ENCODE measurements at regions not wholly inside any gene's neighbourhood (a gene's known extent, or its start where the extent isn't known, plus 50 kb on each side); places are given as distances from the start of the nearest gene placed in this dataset.
A peak's percentile ranks its signal among the peaks of the same experiment; 100 is the strongest.

DNA sequence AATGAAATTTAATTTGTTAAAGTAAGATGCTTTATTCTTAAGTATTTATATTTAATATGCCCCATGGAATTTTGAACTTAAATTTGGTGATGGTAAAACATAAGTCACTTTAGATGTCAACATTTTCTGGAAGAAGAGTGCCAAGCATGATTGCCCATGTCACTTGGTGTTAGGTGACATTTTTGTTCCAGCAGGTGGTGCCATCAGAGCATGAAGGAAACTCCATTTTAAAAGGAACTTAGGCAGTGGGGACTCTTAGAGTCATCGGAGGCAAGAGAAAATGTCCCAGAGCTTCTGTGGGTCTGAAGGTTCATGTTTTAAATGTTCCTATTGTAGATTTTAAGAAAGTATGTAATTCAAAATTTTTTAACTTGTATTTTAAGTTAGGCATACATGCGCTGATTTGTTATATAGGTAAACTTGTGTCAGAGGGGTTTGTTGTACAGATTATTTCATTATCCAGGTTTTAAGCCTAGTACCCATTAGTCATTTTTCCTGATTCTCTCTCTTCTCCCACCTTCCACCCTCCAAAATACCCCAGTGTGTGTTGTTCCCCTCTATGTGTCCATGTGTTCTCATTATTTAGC, 789.3 kb downstream of the SEMA5A start:
- TF ChIP-seq MAX (IDR thresholded peaks at IDR 0.05) (no peak), CTCF (IDR thresholded peaks at IDR 0.05 in 2 of 3, conservative IDR thresholded peaks at IDR 0.05 in 1 of 3; ENCODE audit: borderline replicate concordance in 1 of 3, insufficient read depth in 1 of 3, low read depth in 2 of 3, low read length in 2 of 3) (no peak), RAD21 (IDR thresholded peaks at IDR 0.05; ENCODE audit: low read depth) (peak; percentile 5; the same call in 1 of the 2 replicates), FOSL1 (IDR thresholded peaks at IDR 0.05; ENCODE audit: low read depth) (no peak), ZFX (IDR thresholded peaks at IDR 0.05) (no peak)
- no peak overlapping the region for H3K27ac ChIP-seq (ENCODE audit: low read depth, low read length)

GRCh38 chr5:8765886-8766285, 780.0 kb downstream of the SEMA5A start:
- H3K9me2 ChIP-seq (ENCODE audit: insufficient read depth) = no peaks in the 10 kb centered on the region
- no peak overlapping the region for H2AFZ ChIP-seq (ENCODE audit: low read depth, low read length, poor library complexity, severe bottlenecking)
- ChIA-PET CTCF (no interaction called here), RAD21 (ENCODE audit: low non-redundant PET in 1 of 2, low total read pairs in 2 of 2, uncharacterized antibody in 2 of 2, unreplicated experiment in 2 of 2) (no interaction called here), POLR2A (no interaction called here)
- no peaks in the 10 kb centered on the region for H3K79me2 ChIP-seq (ENCODE audit: insufficient read depth, low read length)
- H3K36me3 ChIP-seq (ENCODE audit: control insufficient read depth in 1 of 2, insufficient read depth in 2 of 2, low read length in 2 of 2) = no peaks in the 10 kb centered on the region
- DNase-seq (ENCODE audit: low read depth, low spot score) (no peak), ATAC-seq (no peak)
- peaks cover 0 to 20% of the 10 kb centered on the region in 2 experiments; a peak in 2 of 4 replicates for H3K9me3 ChIP-seq (ENCODE audit: control insufficient read depth in 1 of 2, insufficient read depth in 1 of 2, low read depth in 1 of 2, low read length in 2 of 2)
- no peak overlapping the region for H3K4me2 ChIP-seq (ENCODE audit: low read length)
- H3K4me3 ChIP-seq (replicated peaks in 1 of 2; ENCODE audit: low read depth in 1 of 2, low read length in 2 of 2) = no peak overlapping the region
- intact Hi-C loops (cut with micrococcal nuclease) = no loop called here
- no peak overlapping the region for H3K27ac ChIP-seq (ENCODE audit: low read depth, low read length)
- H4K20me1 ChIP-seq (ENCODE audit: insufficient read depth) = no peaks in the 10 kb centered on the region
- BruUV-seq (replicated peaks) = no TSS peak
- no peaks in the 10 kb centered on the region for H3K27me3 ChIP-seq (ENCODE audit: insufficient read depth, low read length)
- no peaks in the 10 kb centered on the region for H3K4me1 ChIP-seq (ENCODE audit: control insufficient read depth in 1 of 2, insufficient read depth in 2 of 2, low read length in 2 of 2)
- H3K9ac ChIP-seq (ENCODE audit: low read length) = no peak overlapping the region
- no peak for TF ChIP-seq SP1 (IDR thresholded peaks at IDR 0.05; ENCODE audit: low read depth)
- TF ChIP-seq FOSL1 (IDR thresholded peaks at IDR 0.05; ENCODE audit: low read depth) = no peak
- TF ChIP-seq JUND (IDR thresholded peaks at IDR 0.05) = no peak
- TF ChIP-seq CTCF (IDR thresholded peaks at IDR 0.05 in 2 of 3, conservative IDR thresholded peaks at IDR 0.05 in 1 of 3; ENCODE audit: borderline replicate concordance in 1 of 3, insufficient read depth in 1 of 3, low read depth in 2 of 3, low read length in 2 of 3) = no peak
- TF ChIP-seq POLR2AphosphoS5 (IDR thresholded peaks at IDR 0.05; ENCODE audit: low read depth, low read length) = no peak
- no peak for TF ChIP-seq ZBTB33 (IDR thresholded peaks at IDR 0.05; ENCODE audit: extremely low read depth, insufficient replicate concordance, low read length)
- no peak for TF ChIP-seq MAX (IDR thresholded peaks at IDR 0.05)
- TF ChIP-seq EZH2 (IDR thresholded peaks at IDR 0.05) = no peak
- no peak for TF ChIP-seq ELF1 (IDR thresholded peaks at IDR 0.05; ENCODE audit: borderline replicate concordance, low read depth)
- no peak for TF ChIP-seq CBX3 (IDR thresholded peaks at IDR 0.05; ENCODE audit: low read depth)
- TF ChIP-seq SRF (IDR thresholded peaks at IDR 0.05; ENCODE audit: low read depth) = no peak
- TF ChIP-seq POLR2A (IDR thresholded peaks at IDR 0.05; ENCODE audit: borderline replicate concordance, extremely low read depth, insufficient read depth, insufficient read length) = no peak

More for the DNA sequence above, 789.3 kb downstream of the SEMA5A start:
- CTCF ChIA-PET = no interaction called here
- Histone ChIP-seq H4K20me1 (ENCODE audit: insufficient read depth) (no peaks in the 10 kb centered on the region), H3K4me3 (replicated peaks in 1 of 2; ENCODE audit: low read depth in 1 of 2, low read length in 2 of 2) (no peak overlapping the region), H3K4me1 (ENCODE audit: control insufficient read depth in 1 of 2, insufficient read depth in 2 of 2, low read length in 2 of 2) (no peaks in the 10 kb centered on the region), H3K4me2 (ENCODE audit: low read length) (no peak overlapping the region), H3K27me3 (ENCODE audit: insufficient read depth, low read length) (no peaks in the 10 kb centered on the region), H2AFZ (ENCODE audit: low read depth, low read length, poor library complexity, severe bottlenecking) (no peak overlapping the region), H3K79me2 (ENCODE audit: insufficient read depth, low read length) (no peaks in the 10 kb centered on the region), H3K9me3 (ENCODE audit: control insufficient read depth in 1 of 2, insufficient read depth in 1 of 2, low read depth in 1 of 2, low read length in 2 of 2) (peaks cover 4 to 27% of the 10 kb centered on the region in 2 experiments; a peak in 2 of 4 replicates), H3K9me2 (ENCODE audit: insufficient read depth) (no peaks in the 10 kb centered on the region), H3K9ac (ENCODE audit: low read length) (no peak overlapping the region), H3K36me3 (ENCODE audit: control insufficient read depth in 1 of 2, insufficient read depth in 2 of 2, low read length in 2 of 2) (no peaks in the 10 kb centered on the region)
- POLR2A ChIA-PET = no interaction called here
- BruUV-seq (replicated peaks) = no TSS peak
- DNase-seq (ENCODE audit: low read depth, low spot score) (no peak), ATAC-seq (no peak)
- RAD21 ChIA-PET (ENCODE audit: low non-redundant PET in 1 of 2, low total read pairs in 2 of 2, uncharacterized antibody in 2 of 2, unreplicated experiment in 2 of 2) = no interaction called here
- intact Hi-C loops (cut with micrococcal nuclease) = no loop called here
